ENCODE measurements at regions not wholly inside any gene's neighbourhood (a gene's known extent, or its start where the extent isn't known, plus 50 kb on each side); places are given as distances from the start of the nearest gene placed in this dataset.

- Histone ChIP-seq H3K36me3 (ENCODE audit: insufficient read depth, low read length) (no peaks in the 10 kb centered on the region), H3K4me1 (ENCODE audit: insufficient read depth, low read length) (no peaks in the 10 kb centered on the region), H3K4me3 (ENCODE audit: low read length) (no peak overlapping the region), H3K27ac (ENCODE audit: low read depth in 1 of 2, low read length in 2 of 2) (no peak overlapping the region), H3K27me3 (ENCODE audit: control insufficient read depth in 1 of 2, insufficient read depth in 2 of 2, low read length in 2 of 2) (no peaks in the 10 kb centered on the region), H3K9me3 (ENCODE audit: control insufficient read depth in 1 of 2, insufficient read depth in 1 of 2, low read length in 2 of 2) (peaks cover 0 to 8% of the 10 kb centered on the region in 2 experiments)
- H3K27me3 Mint-ChIP-seq, result no peaks in the 10 kb centered on the region
- intact Hi-C loops (cut with DNase I, micrococcal nuclease), result no loop called here
- H3K36me3 Mint-ChIP-seq (ENCODE audit: low read depth), result no peaks in the 10 kb centered on the region
- H3K27ac Mint-ChIP-seq, result no peak overlapping the region
- no peak for DNase-seq
- H3K4me1 Mint-ChIP-seq (ENCODE audit: low read depth), result no peaks in the 10 kb centered on the region
- ATAC-seq (ENCODE audit: poor library complexity), result no peak
- peaks cover 19% of the 10 kb centered on the region for H3K9me3 Mint-ChIP-seq
- H3K4me3 Mint-ChIP-seq, result no peak overlapping the region
- POLR2A ChIA-PET, result no interaction called here
- CTCF ChIA-PET, result no interaction called here
- TF ChIP-seq CTCF (IDR thresholded peaks at IDR 0.05), result no peak
Measured at GRCh38 chr2:145958611-145959010, 1438.7 kb upstream of the ZEB2 start.

DNA sequence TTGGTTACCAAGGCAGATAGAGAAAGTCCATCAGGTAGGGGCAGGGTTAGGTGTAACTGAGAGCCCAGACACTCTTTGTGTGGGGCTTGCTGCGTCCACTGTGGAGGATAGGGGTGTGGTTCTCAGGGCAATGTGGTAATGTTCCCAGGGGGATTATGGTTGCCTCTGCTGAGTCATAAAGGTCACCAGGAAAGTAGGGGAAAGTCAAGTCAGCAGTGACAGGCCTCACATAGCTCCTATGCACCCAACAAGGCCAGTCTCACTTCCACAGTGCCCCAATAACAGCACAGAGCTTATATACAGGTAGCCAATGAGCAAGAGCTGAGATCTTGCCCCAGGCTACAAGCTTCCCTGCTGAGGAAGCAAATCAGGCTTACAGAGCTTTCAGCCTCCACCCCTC lies 1438.0 kb upstream of the ZEB2 start:
- H3K27ac ChIP-seq (ENCODE audit: low read depth in 1 of 2, low read length in 2 of 2), result no peak overlapping the region
- no peak overlapping the region for H3K4me3 ChIP-seq (ENCODE audit: low read length)
- ATAC-seq (ENCODE audit: poor library complexity), result no peak
- H3K4me1 ChIP-seq (ENCODE audit: insufficient read depth, low read length), result no peaks in the 10 kb centered on the region
- H3K9me3 ChIP-seq (ENCODE audit: control insufficient read depth in 1 of 2, insufficient read depth in 1 of 2, low read length in 2 of 2), result peaks cover 0 to 8% of the 10 kb centered on the region in 2 experiments
- no peaks in the 10 kb centered on the region for H3K27me3 Mint-ChIP-seq
- H3K36me3 Mint-ChIP-seq (ENCODE audit: low read depth), result no peaks in the 10 kb centered on the region
- no peaks in the 10 kb centered on the region for H3K4me1 Mint-ChIP-seq (ENCODE audit: low read depth)
- no peak for DNase-seq
- peaks cover 19% of the 10 kb centered on the region for H3K9me3 Mint-ChIP-seq
- POLR2A ChIA-PET, result no interaction called here
- TF ChIP-seq CTCF (IDR thresholded peaks at IDR 0.05), result no peak
- intact Hi-C loops (cut with DNase I, micrococcal nuclease), result no loop called here
- no peaks in the 10 kb centered on the region for H3K27me3 ChIP-seq (ENCODE audit: control insufficient read depth in 1 of 2, insufficient read depth in 2 of 2, low read length in 2 of 2)
- H3K4me3 Mint-ChIP-seq, result no peak overlapping the region
- no peak overlapping the region for H3K27ac Mint-ChIP-seq
- CTCF ChIA-PET, result no interaction called here
- H3K36me3 ChIP-seq (ENCODE audit: insufficient read depth, low read length), result no peaks in the 10 kb centered on the region

- no peaks in the 10 kb centered on the region for H3K27me3 ChIP-seq (ENCODE audit: control insufficient read depth in 1 of 2, insufficient read depth in 2 of 2, low read length in 2 of 2)
- Mint-ChIP-seq H3K27ac (no peak overlapping the region), H3K9me3 (peaks cover 2% of the 10 kb centered on the region), H3K36me3 (ENCODE audit: low read depth) (no peaks in the 10 kb centered on the region), H3K4me1 (ENCODE audit: low read depth) (no peaks in the 10 kb centered on the region), H3K4me3 (no peak overlapping the region), H3K27me3 (no peaks in the 10 kb centered on the region)
- H3K36me3 ChIP-seq (ENCODE audit: insufficient read depth, low read length), result no peaks in the 10 kb centered on the region
- H3K27ac ChIP-seq (ENCODE audit: low read depth in 1 of 2, low read length in 2 of 2), result no peak overlapping the region
- no peak for TF ChIP-seq CTCF (IDR thresholded peaks at IDR 0.05)
- ATAC-seq (ENCODE audit: poor library complexity), result no peak
- no peaks in the 10 kb centered on the region for H3K4me1 ChIP-seq (ENCODE audit: insufficient read depth, low read length)
- DNase-seq, result no peak
- H3K9me3 ChIP-seq (ENCODE audit: control insufficient read depth in 1 of 2, insufficient read depth in 1 of 2, low read length in 2 of 2), result peaks cover 0 to 3% of the 10 kb centered on the region in 2 experiments
- ChIA-PET CTCF (no interaction called here), POLR2A (no interaction called here)
- H3K4me3 ChIP-seq (ENCODE audit: low read length), result no peak overlapping the region
- intact Hi-C loops (cut with DNase I, micrococcal nuclease), result no loop called here
Measured at GRCh38 chr2:145939949-145940348, 1420.0 kb upstream of the ZEB2 start.
